ENCODE measurements at regions not wholly inside any gene's neighbourhood (a gene's known extent, or its start where the extent isn't known, plus 50 kb on each side); places are given as distances from the start of the nearest gene placed in this dataset.

GRCh38 chr2:220134756-220135534 is 507.5 kb downstream of the SLC4A3 start:
- TF ChIP-seq ELF4 (IDR thresholded peaks at IDR 0.05) (no peak), SUZ12 (IDR thresholded peaks at IDR 0.05) (no peak), BHLHE40 (IDR thresholded peaks at IDR 0.05; ENCODE audit: borderline replicate concordance) (no peak), HDGF (IDR thresholded peaks at IDR 0.05; ENCODE audit: borderline replicate concordance) (no peak), TARDBP (IDR thresholded peaks at IDR 0.05) (no peak)
- CTCF ChIA-PET = no interaction called here

DNA sequence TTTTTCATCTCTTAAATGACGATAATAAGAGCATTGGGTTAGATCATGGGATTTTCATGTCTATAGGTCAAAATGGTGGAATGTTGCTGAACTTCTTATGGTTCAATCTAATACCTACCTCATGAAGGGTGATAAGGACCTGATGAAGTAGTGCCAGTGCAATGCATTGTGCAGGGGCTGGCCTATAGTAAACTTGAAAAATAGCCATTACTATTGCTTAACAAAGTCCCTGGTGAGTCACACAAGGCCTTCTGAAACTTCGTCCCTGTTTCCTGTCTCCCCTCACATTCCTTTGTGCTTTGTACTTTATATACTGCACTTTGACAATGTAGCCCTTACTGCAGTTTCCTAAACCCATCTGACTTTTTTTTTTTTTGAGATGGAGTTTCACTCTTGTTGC is 515.9 kb downstream of the SLC4A3 start:
- TF ChIP-seq LEF1 (IDR thresholded peaks at IDR 0.05; ENCODE audit: borderline replicate concordance) (no peak), ELF4 (IDR thresholded peaks at IDR 0.05) (no peak), CTBP1 (IDR thresholded peaks at IDR 0.05; ENCODE audit: borderline replicate concordance) (no peak), L3MBTL2 (conservative IDR thresholded peaks at IDR 0.05) (no peak), NFRKB (IDR thresholded peaks at IDR 0.05) (no peak), TARDBP (IDR thresholded peaks at IDR 0.05) (no peak), FOXK2 (IDR thresholded peaks at IDR 0.05) (no peak), FOXA1 (IDR thresholded peaks at IDR 0.05) (no peak), ZNF384 (IDR thresholded peaks at IDR 0.05) (no peak), SUZ12 (IDR thresholded peaks at IDR 0.05) (no peak), SP1 (IDR thresholded peaks at IDR 0.05) (no peak), FOXM1 (IDR thresholded peaks at IDR 0.05; ENCODE audit: borderline replicate concordance) (no peak), BHLHE40 (IDR thresholded peaks at IDR 0.05; ENCODE audit: borderline replicate concordance) (no peak)
- TF ChIP-seq, protein P1, sequence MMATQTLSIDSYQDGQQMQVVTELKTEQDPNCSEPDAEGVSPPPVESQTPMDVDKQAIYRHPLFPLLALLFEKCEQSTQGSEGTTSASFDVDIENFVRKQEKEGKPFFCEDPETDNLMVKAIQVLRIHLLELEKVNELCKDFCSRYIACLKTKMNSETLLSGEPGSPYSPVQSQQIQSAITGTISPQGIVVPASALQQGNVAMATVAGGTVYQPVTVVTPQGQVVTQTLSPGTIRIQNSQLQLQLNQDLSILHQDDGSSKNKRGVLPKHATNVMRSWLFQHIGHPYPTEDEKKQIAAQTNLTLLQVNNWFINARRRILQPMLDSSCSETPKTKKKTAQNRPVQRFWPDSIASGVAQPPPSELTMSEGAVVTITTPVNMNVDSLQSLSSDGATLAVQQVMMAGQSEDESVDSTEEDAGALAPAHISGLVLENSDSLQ (IDR thresholded peaks at IDR 0.05) = no peak
- no peak for DNase-seq (ENCODE audit: extremely low spot score)
- ChIA-PET CTCF (no interaction called here), POLR2A (no interaction called here)

More at GRCh38 chr2:220134756-220135534, 507.5 kb downstream of the SLC4A3 start:
- POLR2A ChIA-PET = no interaction called here
- DNase-seq (ENCODE audit: extremely low spot score) = no peak

DNA sequence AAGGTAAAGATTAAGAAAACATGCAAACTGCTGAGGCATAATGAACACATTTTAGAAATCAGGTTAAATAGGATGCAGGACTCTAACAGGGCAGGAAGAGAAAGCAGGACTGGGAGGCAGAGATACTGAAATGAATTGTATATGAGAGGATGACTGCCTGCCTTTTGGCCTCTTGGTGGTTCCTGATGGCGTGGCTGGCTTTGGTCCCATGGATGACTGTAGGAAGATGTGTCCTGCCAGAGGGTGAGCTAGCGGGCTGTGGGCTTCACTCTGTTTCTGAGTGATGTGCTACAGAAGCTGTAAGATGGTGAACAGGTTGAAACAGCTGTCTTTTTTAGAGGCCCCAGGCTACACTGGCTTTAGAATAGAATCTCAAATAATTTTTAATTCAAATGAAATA is 517.0 kb downstream of the SLC4A3 start:
- DNase-seq (ENCODE audit: extremely low spot score) = no peak
- CTCF ChIA-PET = no interaction called here
- TF ChIP-seq SUZ12 (IDR thresholded peaks at IDR 0.05) (no peak), ZNF384 (IDR thresholded peaks at IDR 0.05) (no peak), FOXM1 (IDR thresholded peaks at IDR 0.05; ENCODE audit: borderline replicate concordance) (no peak), LEF1 (IDR thresholded peaks at IDR 0.05; ENCODE audit: borderline replicate concordance) (no peak), BHLHE40 (IDR thresholded peaks at IDR 0.05; ENCODE audit: borderline replicate concordance) (no peak), ELF4 (IDR thresholded peaks at IDR 0.05) (no peak), FOXA1 (IDR thresholded peaks at IDR 0.05) (no peak), CTBP1 (IDR thresholded peaks at IDR 0.05; ENCODE audit: borderline replicate concordance) (no peak), TARDBP (IDR thresholded peaks at IDR 0.05) (no peak), NFRKB (IDR thresholded peaks at IDR 0.05) (no peak), FOXK2 (IDR thresholded peaks at IDR 0.05) (no peak), L3MBTL2 (conservative IDR thresholded peaks at IDR 0.05) (no peak)
- TF ChIP-seq, protein P1 (IDR thresholded peaks at IDR 0.05) = no peak
- POLR2A ChIA-PET = no interaction called here

DNA sequence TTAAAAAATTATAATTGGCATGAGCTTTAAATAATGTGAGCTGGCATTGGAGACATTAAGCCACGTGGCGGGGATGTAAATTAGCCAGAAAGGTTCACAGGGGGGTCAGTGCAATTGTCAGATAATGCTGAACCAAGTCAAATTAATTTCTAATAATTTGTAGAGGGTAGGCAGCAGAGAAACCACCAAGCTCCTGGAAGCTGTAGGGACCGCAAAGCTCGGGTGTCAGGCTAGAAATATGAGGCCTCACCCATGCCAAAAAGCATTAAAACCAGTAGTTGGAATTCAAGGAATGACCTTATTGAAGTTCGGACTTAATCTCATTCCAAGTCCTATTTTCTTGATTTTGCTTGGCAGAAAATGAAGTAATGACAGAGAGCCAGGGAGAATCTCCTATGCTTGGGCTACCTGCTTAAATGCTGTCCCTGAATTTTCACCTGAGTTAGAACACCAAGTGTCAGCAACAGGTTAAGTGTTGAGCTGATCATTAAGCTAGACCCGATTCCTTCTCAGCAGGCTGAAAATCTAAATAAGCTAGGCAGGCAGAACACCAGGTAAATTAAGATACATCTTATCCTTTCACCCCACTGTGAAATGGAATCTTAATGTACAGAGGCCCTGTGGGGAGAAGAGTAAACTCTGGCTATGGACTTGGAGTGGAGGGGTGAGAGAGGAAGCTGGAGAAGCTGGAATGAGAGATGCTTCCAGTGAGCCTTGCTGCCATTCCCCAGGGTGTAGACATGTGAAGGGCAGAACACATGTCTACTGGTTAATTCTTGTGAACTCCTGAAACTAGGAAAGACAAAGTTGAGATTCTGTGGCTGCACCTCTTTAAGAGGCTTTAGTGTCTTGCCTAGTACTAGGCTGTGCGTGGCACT is 520.0 kb downstream of the SLC4A3 start:
- POLR2A ChIA-PET = no interaction called here
- TF ChIP-seq, protein P1 (IDR thresholded peaks at IDR 0.05) = no peak
- TF ChIP-seq ELF4 (IDR thresholded peaks at IDR 0.05) (no peak), ZNF384 (IDR thresholded peaks at IDR 0.05) (no peak), HDGF (IDR thresholded peaks at IDR 0.05; ENCODE audit: borderline replicate concordance) (no peak), ARNT (IDR thresholded peaks at IDR 0.05) (no peak), TARDBP (IDR thresholded peaks at IDR 0.05) (no peak), BHLHE40 (IDR thresholded peaks at IDR 0.05; ENCODE audit: borderline replicate concordance) (no peak), SP1 (IDR thresholded peaks at IDR 0.05) (no peak), FOXK2 (IDR thresholded peaks at IDR 0.05) (no peak), L3MBTL2 (conservative IDR thresholded peaks at IDR 0.05) (no peak), FOXA1 (IDR thresholded peaks at IDR 0.05) (no peak), NFRKB (IDR thresholded peaks at IDR 0.05) (no peak), FOXM1 (IDR thresholded peaks at IDR 0.05; ENCODE audit: borderline replicate concordance) (no peak), SUZ12 (IDR thresholded peaks at IDR 0.05) (no peak), CTBP1 (IDR thresholded peaks at IDR 0.05; ENCODE audit: borderline replicate concordance) (no peak), LEF1 (IDR thresholded peaks at IDR 0.05; ENCODE audit: borderline replicate concordance) (no peak)
- CTCF ChIA-PET = no interaction called here
- no peak for DNase-seq (ENCODE audit: extremely low spot score)

DNA sequence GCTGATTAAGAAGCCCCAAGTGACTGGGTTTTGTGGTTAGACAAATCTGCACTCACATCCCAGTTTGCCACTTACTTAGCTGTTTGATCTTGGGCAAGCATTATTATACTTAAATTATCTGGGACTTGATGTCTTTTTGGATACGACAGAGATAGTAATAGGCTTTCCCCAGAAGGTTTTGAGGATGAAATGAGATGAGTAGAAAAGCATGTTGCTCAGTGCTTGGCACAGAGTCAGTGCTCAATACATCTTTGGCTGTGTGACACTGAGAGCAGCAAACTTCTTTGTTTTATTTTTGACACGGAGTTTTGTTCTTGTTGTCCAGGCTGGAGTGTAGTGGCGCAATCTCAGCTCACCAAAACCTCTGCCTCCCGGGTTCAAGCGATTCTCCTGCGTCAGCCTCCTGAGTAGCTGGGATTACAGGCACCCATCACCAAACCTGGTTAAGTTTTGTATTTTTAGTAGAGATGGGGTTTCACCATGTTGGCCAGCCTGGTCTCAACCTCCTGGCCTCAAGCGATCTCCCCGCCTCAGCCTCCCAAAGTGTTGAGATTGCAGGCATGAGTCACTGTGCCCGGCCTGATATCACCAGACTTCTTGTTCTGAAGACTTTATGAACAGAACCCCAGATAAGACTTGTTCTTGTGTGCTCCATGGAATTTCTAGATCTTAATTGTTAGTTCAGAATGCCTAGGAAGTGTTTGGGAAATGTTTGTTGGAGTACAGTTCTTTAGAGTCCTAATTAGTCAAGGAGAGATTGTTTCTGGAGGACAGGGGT is 521.2 kb downstream of the SLC4A3 start:
- TF ChIP-seq ELF4 (IDR thresholded peaks at IDR 0.05) = no peak
- no peak for TF ChIP-seq SUZ12 (IDR thresholded peaks at IDR 0.05)
- TF ChIP-seq LEF1 (IDR thresholded peaks at IDR 0.05; ENCODE audit: borderline replicate concordance) = no peak
- no peak for TF ChIP-seq FOXK2 (IDR thresholded peaks at IDR 0.05)
- no peak for TF ChIP-seq CTBP1 (IDR thresholded peaks at IDR 0.05; ENCODE audit: borderline replicate concordance)
- no peak for TF ChIP-seq FOXA1 (IDR thresholded peaks at IDR 0.05)
- no peak for TF ChIP-seq FOXM1 (IDR thresholded peaks at IDR 0.05; ENCODE audit: borderline replicate concordance)
- TF ChIP-seq L3MBTL2 (conservative IDR thresholded peaks at IDR 0.05) = no peak
- no peak for TF ChIP-seq ZNF384 (IDR thresholded peaks at IDR 0.05)
- TF ChIP-seq ARNT (IDR thresholded peaks at IDR 0.05) = no peak
- TF ChIP-seq, protein P1 (IDR thresholded peaks at IDR 0.05) = no peak
- no peak for TF ChIP-seq SP1 (IDR thresholded peaks at IDR 0.05)
- TF ChIP-seq TARDBP (IDR thresholded peaks at IDR 0.05) = no peak
- no peak for TF ChIP-seq HDGF (IDR thresholded peaks at IDR 0.05; ENCODE audit: borderline replicate concordance)
- TF ChIP-seq NFRKB (IDR thresholded peaks at IDR 0.05) = no peak
- TF ChIP-seq BHLHE40 (IDR thresholded peaks at IDR 0.05; ENCODE audit: borderline replicate concordance) = no peak
- no peak for DNase-seq (ENCODE audit: extremely low spot score)
- ChIA-PET POLR2A (no interaction called here), CTCF (no interaction called here)

All from HEK293T (cell line).